Stimulated activated CD4-positive, alpha-beta T cell treated with anti-CD3 and anti-CD28 coated beads, TNF-alpha, amount 100 ng/mL, for 24 hours (primary cell): ENCODE measurements at regions not wholly inside any gene's neighbourhood (a gene's known extent, or its start where the extent isn't known, plus 50 kb on each side); places are given as distances from the start of the nearest gene placed in this dataset.
"Not testable (repeated sequence)": the region's sequence is repeated elsewhere in the genome, so short reads cannot be mapped to it uniquely, and the experiment has no call there.

Experiments
- DNase-seq, 3 experiments: peaks; one replicate each; pipeline ENCODE4 v3.0.0-alpha.2; 2020; ENCODE audit warnings: low read depth in 3 of 3

DNA sequence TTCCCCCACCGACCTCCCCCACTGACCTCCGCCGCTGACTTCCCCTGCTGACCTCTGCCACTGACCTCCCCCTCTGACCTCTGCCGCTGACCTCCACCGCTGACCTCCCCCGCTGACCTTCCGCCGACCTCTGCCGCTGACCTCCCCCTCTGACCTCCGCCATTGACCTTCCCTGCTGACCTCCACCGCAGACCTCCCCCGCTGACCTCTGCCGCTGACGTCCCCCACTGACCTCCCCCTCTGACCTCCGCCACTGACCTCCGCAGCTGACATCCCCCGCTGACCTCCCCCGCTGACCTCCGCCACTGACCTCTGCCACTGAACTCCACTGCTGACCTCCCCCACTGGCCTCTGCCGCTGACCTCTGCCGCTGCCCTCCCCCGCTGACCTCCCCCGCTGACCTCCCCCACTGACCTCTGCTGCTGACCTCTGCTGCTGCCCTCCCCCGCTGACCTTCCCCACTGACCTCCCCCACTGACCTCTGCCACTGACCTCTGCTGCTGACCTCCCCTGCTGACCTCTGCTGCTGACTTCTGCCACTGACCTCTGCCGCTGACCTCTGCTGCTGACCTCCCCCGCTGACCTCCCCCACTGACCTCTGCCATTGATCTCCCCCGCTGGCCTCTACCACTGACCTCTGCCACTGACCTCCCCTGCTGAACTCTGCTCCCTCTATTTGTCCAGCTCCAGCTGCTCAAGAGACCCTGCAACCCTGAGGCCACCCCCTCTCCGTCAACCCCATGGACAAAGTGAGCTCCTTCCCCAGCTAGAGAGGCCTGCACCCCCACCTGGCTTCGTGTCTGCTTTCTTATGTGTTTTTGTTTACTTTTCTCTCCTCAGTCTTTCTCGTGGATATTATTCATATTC is 91.4 kb upstream of the AFDN start:
- DNase-seq = no peak

DNA sequence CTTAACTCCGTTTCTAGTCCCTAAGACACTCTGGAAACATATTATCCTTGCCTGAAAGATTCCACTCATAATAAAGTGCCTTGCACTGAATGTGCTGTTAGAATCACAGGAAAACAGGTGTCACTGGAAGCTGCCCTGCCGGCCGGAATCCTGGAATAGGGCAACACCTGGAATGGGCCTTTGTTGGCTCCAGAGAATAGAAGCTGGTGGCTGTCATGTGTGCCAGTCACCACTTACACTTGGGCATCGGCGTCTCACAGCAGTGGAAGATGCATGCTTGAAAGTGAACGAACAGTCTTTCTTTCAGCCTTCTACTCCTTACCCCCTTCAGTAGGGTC is 90.8 kb upstream of the AFDN start:
- DNase-seq = no peak

DNA sequence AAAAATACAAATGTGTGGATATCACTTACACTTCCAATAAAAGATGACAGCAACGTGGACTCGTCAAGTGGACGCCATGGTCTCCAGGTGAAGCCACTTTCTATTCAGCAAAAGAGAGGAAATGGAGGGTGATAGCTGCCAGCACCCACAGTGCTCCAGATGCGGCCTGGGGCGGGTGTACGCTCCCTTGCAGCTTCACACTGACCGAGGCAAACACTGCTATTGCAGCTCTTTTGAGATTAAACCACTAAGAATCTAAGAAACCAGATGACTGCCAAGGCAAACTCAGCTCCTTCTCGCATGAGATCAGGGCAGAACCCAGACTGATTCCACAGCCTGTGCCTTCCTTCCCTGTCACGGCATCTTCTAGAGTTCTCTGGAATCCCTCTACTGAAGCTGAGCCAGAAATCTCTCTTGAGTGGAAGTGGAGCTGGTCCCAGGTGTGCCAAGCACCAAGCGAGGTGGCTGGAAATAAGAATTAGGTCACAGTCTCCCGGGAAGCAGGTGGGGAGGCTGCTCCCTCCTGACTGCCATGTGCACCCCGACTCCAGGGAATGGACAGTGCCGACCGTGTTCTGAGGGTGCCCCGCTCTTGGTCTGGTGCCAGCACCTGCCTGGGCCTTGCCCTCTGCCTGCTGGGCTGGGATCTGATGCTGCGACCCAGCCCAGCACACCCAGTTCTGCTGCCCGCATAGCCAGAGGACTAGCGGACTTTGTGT is 90.1 kb upstream of the AFDN start:
- no peak for DNase-seq

DNA sequence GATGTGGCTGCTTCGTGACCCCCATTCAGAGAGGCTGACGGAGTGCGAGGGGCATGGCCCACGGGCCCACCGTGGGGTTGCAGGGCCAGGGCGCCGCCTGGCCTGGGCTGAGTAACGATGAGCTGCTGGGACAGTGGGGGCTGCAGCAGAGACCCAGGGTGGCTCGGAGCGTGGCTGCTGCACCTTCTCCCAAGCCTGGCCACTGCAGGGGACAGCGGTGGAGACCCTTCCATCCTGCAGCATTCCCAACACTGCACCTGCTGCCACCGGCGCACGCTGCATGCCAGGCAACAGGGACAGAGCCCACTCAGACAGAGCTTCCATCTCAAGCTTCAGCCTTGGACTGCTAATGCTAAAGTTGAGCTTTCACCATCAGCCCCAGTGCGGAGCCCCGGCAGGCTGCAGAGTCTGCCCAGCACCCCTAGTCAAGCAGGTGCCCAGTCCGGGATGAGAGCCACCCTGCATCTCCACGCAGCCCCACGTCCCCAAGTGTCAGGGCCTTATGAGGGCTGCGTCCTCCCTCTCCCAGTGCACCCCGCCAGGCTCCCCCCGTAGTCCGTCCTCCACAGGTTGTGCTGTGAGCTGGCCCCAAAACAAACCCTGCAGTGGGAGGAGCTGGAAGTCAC is 89.4 kb upstream of the AFDN start:
- DNase-seq = no peak

DNA sequence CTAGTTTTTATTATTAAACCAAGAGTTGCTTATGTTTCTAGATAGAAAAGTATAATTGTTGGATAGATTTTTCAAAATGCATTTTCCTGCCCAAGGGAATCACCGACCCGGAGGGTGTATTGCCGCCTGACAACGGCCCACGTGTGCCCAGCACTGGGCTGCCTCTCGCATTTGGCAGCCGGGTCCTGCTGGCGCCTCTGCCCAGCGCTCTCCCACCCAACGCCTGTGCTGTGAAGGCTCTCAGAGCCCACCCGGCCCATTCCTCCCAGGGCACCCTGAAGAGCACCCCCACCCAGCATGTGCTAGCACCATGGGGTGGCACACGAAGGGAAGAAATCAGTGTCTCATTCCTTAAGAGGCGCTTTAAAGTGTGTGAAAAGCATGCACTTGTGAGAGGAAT is 88.3 kb upstream of the AFDN start:
- DNase-seq = no peak

DNA sequence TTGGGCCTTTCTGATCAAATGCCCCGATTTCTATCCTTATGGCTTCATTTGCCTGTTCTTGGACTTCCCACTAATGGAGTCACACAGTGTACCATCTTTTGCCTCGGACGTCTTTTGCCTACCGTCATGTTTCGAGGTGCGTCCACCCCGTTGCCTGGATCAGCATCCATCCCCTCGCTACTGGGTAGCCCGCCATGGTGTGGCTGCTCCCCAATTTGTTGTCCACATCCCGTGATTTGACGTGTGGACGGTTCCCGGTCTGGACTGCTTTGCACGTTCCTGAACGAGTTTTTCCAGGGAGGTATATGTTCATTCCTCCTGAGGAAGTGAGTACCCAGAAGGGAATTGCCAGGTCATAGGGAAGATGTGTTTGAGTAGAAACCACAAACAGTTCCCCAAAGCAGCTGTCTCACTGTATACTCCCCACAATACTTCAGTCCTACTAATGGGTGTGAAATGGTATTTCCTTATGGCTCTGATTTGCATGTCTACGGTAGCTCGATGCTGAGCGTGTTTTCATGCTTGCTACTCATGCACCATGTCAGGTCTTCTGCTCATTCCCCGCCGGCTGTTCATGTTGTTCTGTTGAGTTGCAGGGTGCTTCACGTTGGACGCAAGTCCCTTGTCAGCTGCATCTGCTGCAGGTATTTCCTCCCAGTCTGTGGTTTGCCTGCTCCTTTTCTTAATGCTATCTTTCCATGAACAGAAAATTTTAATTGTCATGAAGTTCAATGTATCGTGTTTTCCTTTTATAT is 86.8 kb upstream of the AFDN start:
- DNase-seq = no peak

DNA sequence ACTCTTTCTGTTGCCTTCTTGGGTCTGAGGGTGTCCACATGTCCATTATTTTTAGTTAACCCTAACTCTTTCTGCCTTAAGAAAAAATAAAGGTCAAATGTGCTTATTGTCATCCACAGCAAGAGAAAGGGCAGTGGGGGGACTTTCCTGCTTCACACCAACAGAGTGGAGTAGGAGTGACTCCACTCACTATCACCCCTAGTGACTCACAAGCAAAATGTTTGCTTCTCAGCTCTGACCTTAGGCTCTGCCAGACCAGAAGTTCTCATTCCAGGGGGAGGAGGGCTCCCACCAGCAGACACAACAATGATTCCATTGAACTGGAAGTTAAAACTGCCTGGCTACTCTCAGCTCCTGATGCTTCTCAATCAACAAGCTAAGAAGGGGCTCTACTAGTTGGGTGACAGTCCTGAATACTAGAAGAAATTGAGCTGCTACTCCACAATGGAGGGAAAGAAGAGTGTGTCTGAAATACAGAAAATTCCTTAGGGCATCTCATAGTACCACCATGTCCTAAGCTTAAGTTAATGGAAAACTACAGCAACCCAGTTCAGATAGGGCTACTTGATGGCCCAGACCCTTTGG is 83.9 kb upstream of the AFDN start:
- DNase-seq = no peak

DNA sequence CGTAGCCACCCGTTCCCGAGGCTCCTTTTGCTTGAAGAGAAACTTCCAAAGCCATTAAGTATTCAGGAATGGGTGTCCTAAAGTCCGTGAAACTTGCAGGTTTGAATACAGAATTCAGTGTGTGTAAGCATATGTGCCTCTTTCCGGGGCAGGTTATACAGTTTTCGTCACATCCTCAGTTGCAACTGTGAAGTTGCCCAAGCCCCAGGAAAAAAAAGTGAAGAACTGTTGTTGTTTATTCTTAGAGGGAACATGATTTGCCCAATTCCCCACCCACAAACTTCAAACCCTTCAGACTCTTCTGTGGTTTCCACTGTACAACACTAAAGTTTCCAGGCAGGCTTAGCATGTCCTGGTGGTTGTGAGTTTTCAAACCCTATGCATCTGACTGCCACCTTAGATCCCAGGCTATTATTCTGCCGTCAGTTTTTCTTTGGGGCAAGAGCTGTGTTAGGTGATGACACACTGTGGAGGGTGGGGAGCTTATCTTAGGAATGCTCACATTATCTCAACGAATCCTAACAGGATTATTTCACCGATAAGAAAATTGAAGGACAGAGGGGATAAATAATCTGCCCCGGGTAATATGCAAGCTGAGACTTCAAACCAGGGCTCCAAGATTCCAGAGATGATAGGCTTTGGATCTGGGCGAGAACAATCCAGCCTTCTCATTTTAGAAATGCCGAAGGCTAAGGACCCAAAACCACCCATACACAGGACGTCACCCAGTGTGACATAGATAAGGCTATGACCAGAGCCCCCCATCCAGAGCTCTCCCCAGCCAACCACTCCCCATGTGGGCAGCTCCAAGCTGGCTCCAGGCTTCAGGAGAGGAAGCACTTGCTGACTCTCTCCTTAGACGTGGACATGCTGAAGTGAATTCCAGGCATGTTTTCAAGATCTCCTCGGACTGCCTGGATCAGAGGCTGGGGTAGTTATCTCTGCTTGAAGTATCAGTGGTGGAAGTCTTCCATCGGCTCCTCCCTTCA is 81.7 kb upstream of the AFDN start:
- DNase-seq = no peak

DNA sequence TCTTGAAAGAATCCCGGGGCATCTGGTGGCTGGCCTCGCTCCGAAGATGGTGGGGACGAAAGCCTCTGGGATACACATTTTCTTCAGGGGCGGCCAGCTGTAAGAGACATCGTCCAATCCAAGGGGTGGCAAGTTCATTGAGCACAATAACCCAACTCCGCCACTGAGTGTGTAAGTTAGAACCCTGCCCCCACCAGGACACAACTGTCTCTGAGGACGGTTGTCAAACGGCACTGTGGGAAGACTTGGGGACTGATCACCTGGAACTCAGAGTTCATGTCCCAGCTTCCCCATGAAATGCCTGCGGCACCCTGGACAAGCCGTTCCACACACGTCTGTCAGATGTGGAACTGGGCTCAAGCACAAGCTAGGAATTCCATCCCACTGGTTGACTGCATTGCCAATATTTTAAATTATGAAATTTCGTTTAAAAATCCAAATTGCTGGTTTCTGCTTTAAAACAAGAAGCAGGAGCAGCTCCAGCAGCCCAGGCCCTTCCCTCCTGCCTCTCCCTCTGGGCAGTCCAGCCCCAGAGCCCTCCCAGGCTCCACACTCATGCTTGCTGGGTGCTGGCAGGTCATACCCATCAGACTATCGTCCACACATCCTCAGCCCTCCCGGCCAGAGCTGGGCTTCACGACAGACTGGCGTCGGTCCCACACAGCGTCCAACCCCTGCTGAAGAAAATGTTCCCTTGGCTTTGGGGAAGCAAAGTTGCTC is 80.9 kb upstream of the AFDN start:
- no peak for DNase-seq

DNA sequence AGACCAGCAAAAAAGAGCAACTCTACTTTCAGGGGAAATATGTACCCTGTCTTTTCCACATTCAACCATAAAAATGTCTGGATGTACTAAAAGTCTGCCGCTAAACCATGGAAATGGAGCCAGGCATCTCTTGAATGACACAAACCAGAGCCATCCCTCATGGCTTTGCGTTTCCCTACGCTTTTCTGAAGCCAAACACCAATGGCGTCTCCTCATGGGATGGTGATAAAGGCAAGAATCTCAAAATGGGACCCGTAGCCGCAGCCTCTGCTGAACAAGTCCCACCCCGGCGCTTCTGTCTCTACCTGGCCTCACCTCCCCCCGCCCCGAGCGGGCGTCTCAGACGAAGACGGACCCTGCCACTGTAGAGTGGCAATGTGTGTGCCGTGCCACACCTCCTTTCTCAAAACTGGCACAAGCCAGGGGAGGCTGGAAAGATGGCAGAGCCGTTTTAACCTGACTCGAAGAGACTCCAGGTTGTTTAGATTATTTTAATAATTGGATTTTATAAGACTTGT is 80.3 kb upstream of the AFDN start:
- DNase-seq = no peak

DNA sequence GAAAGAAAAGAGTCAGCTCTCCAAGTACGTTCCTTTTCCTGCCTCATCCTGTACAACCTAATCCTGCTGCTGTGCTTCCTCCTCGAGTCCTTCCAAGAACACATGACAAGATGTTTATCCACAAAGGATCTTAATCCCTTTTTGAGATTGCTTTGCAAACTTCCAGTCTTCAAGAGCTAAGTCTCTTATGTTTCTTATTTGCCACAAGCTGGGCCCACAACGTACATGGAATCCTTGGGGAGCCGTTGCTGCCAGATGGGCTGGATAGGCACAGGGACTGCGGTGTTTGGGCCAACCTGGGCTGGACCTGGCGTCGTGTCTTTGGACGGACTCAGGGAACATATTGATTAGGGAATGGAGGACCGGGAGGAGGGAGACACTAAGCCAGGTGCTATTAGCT is 79.7 kb upstream of the AFDN start:
- DNase-seq = no peak

DNA sequence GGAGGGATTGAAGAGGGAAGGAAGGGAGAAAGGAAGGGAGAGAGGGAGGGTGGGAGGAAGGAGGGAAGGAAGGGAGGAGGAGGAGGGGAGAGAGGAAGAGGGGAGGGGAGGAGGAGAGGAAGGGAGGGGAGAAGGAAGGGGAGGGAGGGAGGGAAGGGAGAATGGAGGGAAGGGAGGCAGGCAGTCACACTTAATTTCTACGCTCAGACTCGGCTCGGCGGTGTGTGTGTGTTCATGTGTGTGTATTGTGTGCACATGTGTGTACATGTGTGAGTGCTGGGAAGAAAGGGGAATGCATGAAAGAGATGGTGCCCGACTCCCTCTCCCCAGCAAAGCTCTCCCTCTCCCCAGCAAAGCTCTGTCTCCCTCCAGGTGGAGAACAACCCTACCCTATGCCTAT is 79.1 kb upstream of the AFDN start:
- no peak for DNase-seq

DNA sequence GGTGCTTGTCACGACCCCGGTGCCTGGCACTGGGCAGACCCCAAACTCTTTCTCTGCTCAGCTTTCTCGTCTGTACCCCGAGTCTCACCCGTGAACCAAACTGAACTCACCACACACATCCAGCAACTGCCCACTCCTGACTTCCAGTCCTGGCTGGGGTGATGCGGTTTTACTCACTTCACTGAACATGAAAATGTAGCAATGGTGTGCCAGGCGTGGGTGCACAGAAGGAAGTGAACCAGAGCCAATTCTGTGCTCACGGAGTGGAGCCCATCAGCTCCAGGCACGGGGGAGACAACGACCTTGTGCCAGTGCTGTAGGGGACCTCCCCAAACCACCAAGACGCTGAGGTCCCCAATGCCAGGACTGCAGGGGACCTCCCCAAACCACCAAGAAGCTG is 78.7 kb upstream of the AFDN start:
- no peak for DNase-seq

DNA sequence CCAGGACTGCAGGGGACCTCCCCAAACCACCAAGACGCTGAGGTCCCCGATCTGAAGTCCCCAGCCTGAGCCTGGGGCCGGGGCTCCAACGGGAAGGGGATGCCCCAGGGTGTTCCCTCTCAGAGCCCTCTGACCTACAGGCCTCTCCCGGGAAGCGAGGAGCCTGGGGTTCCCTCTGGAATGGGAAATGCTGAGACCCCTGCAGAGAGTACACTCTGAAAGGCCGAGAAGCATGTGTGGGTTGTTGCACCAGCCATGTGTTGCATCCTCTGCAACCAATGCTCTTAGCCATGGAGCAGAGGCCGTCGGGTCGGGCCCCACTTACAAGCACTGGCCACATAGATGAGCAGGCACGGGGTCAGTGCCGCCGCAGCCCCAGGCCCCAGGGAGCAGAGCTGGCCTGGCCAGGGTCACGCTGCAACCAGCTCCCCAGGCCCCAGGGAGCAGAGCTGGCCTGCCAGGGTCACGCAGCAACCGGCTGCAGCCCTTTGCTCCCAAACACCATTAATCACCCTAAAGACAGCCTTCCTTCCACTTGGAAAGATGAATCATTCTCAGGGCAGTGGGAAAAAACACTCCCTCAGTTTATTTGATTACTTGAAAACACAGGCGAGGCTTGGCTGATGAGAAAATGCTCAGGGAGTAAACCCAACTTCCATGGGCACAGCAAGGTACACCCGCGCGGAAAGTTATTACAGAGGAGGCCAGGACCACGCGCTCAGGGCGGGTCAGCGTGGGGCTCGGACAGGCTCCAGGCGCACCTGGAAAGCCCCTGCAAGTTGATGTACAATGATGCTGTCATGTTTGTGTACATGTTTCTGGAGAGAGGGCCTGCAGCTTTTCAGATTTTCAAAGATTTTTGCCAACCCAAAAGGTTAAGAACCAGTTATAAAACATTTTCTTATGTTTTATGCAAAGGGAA is 78.0 kb upstream of the AFDN start:
- no peak for DNase-seq

DNA sequence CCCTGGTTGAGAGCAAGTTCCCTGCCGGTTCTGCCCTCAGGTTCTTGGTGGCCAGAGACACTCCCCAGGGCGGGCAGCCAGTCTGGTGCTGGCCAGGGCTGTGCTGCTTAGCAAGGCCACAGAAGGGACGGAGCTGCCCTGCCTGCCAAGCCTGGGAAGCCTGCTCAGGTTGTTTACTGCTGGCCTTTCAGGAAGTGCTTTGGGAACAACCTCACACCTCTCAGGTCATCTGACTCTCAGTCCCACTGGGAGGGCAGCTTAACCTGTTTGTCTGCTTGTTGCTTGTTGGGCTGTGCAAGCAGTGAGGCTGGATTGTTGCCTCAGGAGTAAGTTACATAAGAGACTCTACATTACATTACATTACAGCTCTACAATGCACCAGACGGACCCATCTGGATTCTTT is 75.8 kb upstream of the AFDN start:
- DNase-seq = no peak

DNA sequence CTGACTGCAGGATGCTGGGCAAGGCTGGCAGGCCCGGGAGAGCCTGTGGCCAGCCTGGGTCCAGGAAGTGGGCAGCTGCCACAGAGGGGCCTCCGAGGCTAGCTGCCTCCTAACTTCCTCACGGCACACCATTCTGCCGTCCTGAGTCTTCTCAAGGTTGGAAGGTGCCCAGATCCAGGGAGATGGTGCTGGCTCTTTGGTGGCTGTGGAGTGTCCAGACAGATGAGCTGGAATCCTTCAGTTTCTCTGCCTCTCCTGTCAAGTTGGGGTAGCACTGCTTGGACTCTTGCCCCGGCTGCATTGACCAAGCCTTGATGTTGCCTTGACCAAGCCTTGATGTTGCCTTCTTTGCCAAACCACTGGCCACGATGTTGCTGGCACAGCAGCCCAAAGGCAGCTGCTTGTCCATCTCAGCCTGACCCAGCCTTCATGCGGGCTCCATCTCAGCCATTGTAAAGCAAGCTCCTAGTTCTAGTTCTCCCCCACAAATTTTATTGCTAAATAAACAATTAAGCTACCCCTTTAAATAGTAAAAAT is 75.1 kb upstream of the AFDN start:
- no peak for DNase-seq

DNA sequence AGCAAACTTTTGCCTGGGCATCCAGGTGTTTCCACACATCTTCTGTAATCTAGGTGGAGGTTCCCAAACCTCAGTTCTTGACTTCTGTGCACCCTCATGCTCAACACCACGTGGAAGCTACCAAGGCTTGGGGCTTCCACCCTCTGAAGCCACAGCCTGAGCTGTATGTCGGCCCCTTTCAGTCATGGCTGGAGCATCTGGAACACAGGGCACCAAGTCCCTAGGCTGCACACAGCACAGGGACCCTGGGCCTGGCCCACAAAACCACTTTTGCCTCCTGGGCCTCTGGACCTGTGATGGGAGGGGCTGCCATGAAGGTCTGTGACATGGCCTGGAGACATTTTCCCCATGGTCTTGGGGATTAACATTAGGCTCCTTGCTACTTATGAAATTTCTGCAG is 73.4 kb upstream of the AFDN start:
- not testable (repeated sequence) for DNase-seq

DNA sequence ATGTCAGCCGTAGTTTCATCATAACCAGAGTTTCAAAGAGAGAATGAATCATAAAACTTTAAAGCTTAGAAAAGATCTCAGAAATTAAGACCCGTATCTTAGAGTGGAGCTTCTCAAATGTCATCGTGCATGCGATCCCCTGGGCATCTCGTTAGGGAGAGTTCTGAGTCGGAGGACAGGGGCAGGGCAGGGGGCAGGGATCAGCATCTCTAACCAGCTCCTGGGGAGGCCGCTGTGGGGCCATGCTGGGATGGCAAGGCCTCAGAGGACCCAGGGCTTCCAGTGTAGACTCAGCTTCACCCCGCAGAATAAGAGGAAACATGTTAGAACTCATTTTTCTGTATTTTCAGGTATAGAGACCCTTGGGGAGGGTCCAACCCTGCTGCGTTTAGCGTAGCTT is 72.0 kb upstream of the AFDN start:
- DNase-seq = no peak
